ENCODE measurements at regions not wholly inside any gene's neighbourhood (a gene's known extent, or its start where the extent isn't known, plus 50 kb on each side); places are given as distances from the start of the nearest gene placed in this dataset.

GRCh38 chr12:102694903-102695302, 214.5 kb upstream of the IGF1 start:
- Histone ChIP-seq H3K9ac (ENCODE audit: low read length) (no peak overlapping the region), H3K23ac (ENCODE audit: low read length in 2 of 2) (no peak overlapping the region), H3K9me3 (ENCODE audit: control insufficient read depth, low read length) (peaks cover 8% of the 10 kb centered on the region), H4K91ac (ENCODE audit: low read length) (no peak overlapping the region), H3K4ac (ENCODE audit: low read depth in 1 of 2, low read length in 2 of 2) (no peak overlapping the region), H2BK12ac (ENCODE audit: low read length in 2 of 2) (no peak overlapping the region), H3K18ac (ENCODE audit: low read depth in 1 of 2, low read length in 2 of 2) (no peak overlapping the region), H2BK5ac (ENCODE audit: low read depth, low read length, poor library complexity, severe bottlenecking) (no peak overlapping the region), H2AFZ (ENCODE audit: low read depth, low read length) (no peak overlapping the region), H2AK5ac (ENCODE audit: low read length, severe bottlenecking) (no peak overlapping the region), H3K79me1 (replicated peaks; ENCODE audit: low read length, poor library complexity, severe bottlenecking) (no peaks in the 10 kb centered on the region), H3K4me3 (ENCODE audit: insufficient read depth in 1 of 2, low read depth in 1 of 2, low read length in 2 of 2) (no peak overlapping the region), H3K4me2 (ENCODE audit: low read length, poor library complexity, severe bottlenecking) (no peak overlapping the region), H3K4me1 (ENCODE audit: control insufficient read depth, insufficient read depth, low read depth, low read length) (no peaks in the 10 kb centered on the region), H2BK120ac (ENCODE audit: low read depth, low read length) (no peak overlapping the region), H4K8ac (ENCODE audit: low read length) (no peak overlapping the region), H3K27ac (ENCODE audit: low read length, poor library complexity, severe bottlenecking) (no peak overlapping the region), H3K14ac (ENCODE audit: low read length in 2 of 2) (no peak overlapping the region), H3K27me3 (ENCODE audit: control insufficient read depth in 1 of 2, insufficient read depth in 1 of 2, low read length in 2 of 2) (no peaks in the 10 kb centered on the region), H2BK15ac (ENCODE audit: low read depth, poor library complexity, severe bottlenecking) (no peak overlapping the region), H3K36me3 (ENCODE audit: control insufficient read depth in 1 of 2, insufficient read depth in 2 of 2, low read depth in 1 of 2, low read length in 2 of 2) (no peaks in the 10 kb centered on the region)
- 78% methylated on average over 2 of the region's 2 CpGs for WGBS
- DNase-seq, result no peak

- DNase-seq, result no peak
- 78% methylated on average over 1 of the region's 1 CpG for WGBS
- Histone ChIP-seq H3K18ac (ENCODE audit: low read depth in 1 of 2, low read length in 2 of 2) (no peak overlapping the region), H4K91ac (ENCODE audit: low read length) (no peak overlapping the region), H2BK12ac (ENCODE audit: low read length in 2 of 2) (no peak overlapping the region), H3K79me1 (replicated peaks; ENCODE audit: low read length, poor library complexity, severe bottlenecking) (no peaks in the 10 kb centered on the region), H4K8ac (ENCODE audit: low read length) (no peak overlapping the region), H3K23ac (ENCODE audit: low read length in 2 of 2) (no peak overlapping the region), H3K27ac (ENCODE audit: low read length, poor library complexity, severe bottlenecking) (no peak overlapping the region), H2BK120ac (ENCODE audit: low read depth, low read length) (no peak overlapping the region), H3K27me3 (ENCODE audit: control insufficient read depth in 1 of 2, insufficient read depth in 1 of 2, low read length in 2 of 2) (no peaks in the 10 kb centered on the region), H2BK5ac (ENCODE audit: low read depth, low read length, poor library complexity, severe bottlenecking) (no peak overlapping the region), H3K9me3 (ENCODE audit: control insufficient read depth, low read length) (peaks cover 8% of the 10 kb centered on the region), H2AK5ac (ENCODE audit: low read length, severe bottlenecking) (no peak overlapping the region), H3K4ac (ENCODE audit: low read depth in 1 of 2, low read length in 2 of 2) (no peak overlapping the region), H3K14ac (ENCODE audit: low read length in 2 of 2) (no peak overlapping the region), H3K4me3 (ENCODE audit: insufficient read depth in 1 of 2, low read depth in 1 of 2, low read length in 2 of 2) (no peak overlapping the region), H3K9ac (ENCODE audit: low read length) (no peak overlapping the region), H3K4me2 (ENCODE audit: low read length, poor library complexity, severe bottlenecking) (no peak overlapping the region), H3K36me3 (ENCODE audit: control insufficient read depth in 1 of 2, insufficient read depth in 2 of 2, low read depth in 1 of 2, low read length in 2 of 2) (no peaks in the 10 kb centered on the region), H3K4me1 (ENCODE audit: control insufficient read depth, insufficient read depth, low read depth, low read length) (no peaks in the 10 kb centered on the region), H2AFZ (ENCODE audit: low read depth, low read length) (no peak overlapping the region), H2BK15ac (ENCODE audit: low read depth, poor library complexity, severe bottlenecking) (no peak overlapping the region)
Measured at GRCh38 chr12:102691773-102692555, 211.6 kb upstream of the IGF1 start.

DNA sequence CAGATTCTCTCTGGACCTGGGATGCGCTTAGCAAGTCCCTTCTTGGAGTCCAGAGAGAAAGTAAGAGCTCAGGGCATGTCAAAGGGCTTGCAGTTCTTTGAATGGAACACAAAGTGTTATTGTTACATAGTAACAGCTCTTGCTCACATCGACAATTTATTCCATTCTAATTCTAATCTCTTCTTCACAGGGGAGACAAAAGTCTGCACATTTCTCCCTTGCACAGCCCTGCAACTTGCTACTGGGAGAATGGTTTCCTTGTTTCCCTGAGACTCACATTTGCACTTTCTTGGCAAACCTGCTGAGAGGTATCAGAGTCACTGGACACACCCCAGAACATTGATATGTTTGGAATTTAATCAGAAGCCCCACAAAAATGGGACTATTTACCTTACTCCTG, 209.9 kb upstream of the IGF1 start:
- Histone ChIP-seq H3K4ac (ENCODE audit: low read depth in 1 of 2, low read length in 2 of 2) (no peak overlapping the region), H4K91ac (ENCODE audit: low read length) (no peak overlapping the region), H2BK12ac (ENCODE audit: low read length in 2 of 2) (no peak overlapping the region), H3K18ac (ENCODE audit: low read depth in 1 of 2, low read length in 2 of 2) (no peak overlapping the region), H3K36me3 (ENCODE audit: control insufficient read depth in 1 of 2, insufficient read depth in 2 of 2, low read depth in 1 of 2, low read length in 2 of 2) (no peaks in the 10 kb centered on the region), H2AK5ac (ENCODE audit: low read length, severe bottlenecking) (no peak overlapping the region), H2BK15ac (ENCODE audit: low read depth, poor library complexity, severe bottlenecking) (no peak overlapping the region), H3K79me1 (replicated peaks; ENCODE audit: low read length, poor library complexity, severe bottlenecking) (no peaks in the 10 kb centered on the region), H3K9ac (ENCODE audit: low read length) (no peak overlapping the region), H3K27ac (ENCODE audit: low read length, poor library complexity, severe bottlenecking) (no peak overlapping the region), H3K4me3 (ENCODE audit: insufficient read depth in 1 of 2, low read depth in 1 of 2, low read length in 2 of 2) (no peak overlapping the region), H3K27me3 (ENCODE audit: control insufficient read depth in 1 of 2, insufficient read depth in 1 of 2, low read length in 2 of 2) (no peaks in the 10 kb centered on the region), H3K4me1 (ENCODE audit: control insufficient read depth, insufficient read depth, low read depth, low read length) (no peaks in the 10 kb centered on the region), H3K4me2 (ENCODE audit: low read length, poor library complexity, severe bottlenecking) (no peak overlapping the region), H2AFZ (ENCODE audit: low read depth, low read length) (no peak overlapping the region), H3K23ac (ENCODE audit: low read length in 2 of 2) (no peak overlapping the region), H4K8ac (ENCODE audit: low read length) (no peak overlapping the region), H2BK5ac (ENCODE audit: low read depth, low read length, poor library complexity, severe bottlenecking) (no peak overlapping the region), H3K9me3 (ENCODE audit: control insufficient read depth, low read length) (no peaks in the 10 kb centered on the region), H3K14ac (ENCODE audit: low read length in 2 of 2) (no peak overlapping the region), H2BK120ac (ENCODE audit: low read depth, low read length) (no peak overlapping the region)
- WGBS, result 100% methylated on average over 1 of the region's 2 CpGs
- DNase-seq, result no peak

- no peak overlapping the region for H2BK5ac ChIP-seq (ENCODE audit: low read depth, low read length, poor library complexity, severe bottlenecking)
- H3K9me3 ChIP-seq (ENCODE audit: control insufficient read depth, low read length), result no peaks in the 10 kb centered on the region
Measured at GRCh38 chr12:102689701-102690100, 209.3 kb upstream of the IGF1 start.

More at GRCh38 chr12:102689701-102690100, 209.3 kb upstream of the IGF1 start:
- Histone ChIP-seq H3K79me1 (replicated peaks; ENCODE audit: low read length, poor library complexity, severe bottlenecking) (no peaks in the 10 kb centered on the region), H3K4me3 (ENCODE audit: insufficient read depth in 1 of 2, low read depth in 1 of 2, low read length in 2 of 2) (no peak overlapping the region), H4K91ac (ENCODE audit: low read length) (no peak overlapping the region), H2BK12ac (ENCODE audit: low read length in 2 of 2) (no peak overlapping the region), H3K9ac (ENCODE audit: low read length) (no peak overlapping the region), H2BK15ac (ENCODE audit: low read depth, poor library complexity, severe bottlenecking) (no peak overlapping the region), H3K27me3 (ENCODE audit: control insufficient read depth in 1 of 2, insufficient read depth in 1 of 2, low read length in 2 of 2) (no peaks in the 10 kb centered on the region), H2BK120ac (ENCODE audit: low read depth, low read length) (no peak overlapping the region), H3K4me2 (ENCODE audit: low read length, poor library complexity, severe bottlenecking) (no peak overlapping the region), H2AFZ (ENCODE audit: low read depth, low read length) (no peak overlapping the region), H4K8ac (ENCODE audit: low read length) (no peak overlapping the region), H3K18ac (ENCODE audit: low read depth in 1 of 2, low read length in 2 of 2) (no peak overlapping the region), H3K27ac (ENCODE audit: low read length, poor library complexity, severe bottlenecking) (no peak overlapping the region), H3K23ac (ENCODE audit: low read length in 2 of 2) (no peak overlapping the region), H3K14ac (ENCODE audit: low read length in 2 of 2) (no peak overlapping the region), H3K36me3 (ENCODE audit: control insufficient read depth in 1 of 2, insufficient read depth in 2 of 2, low read depth in 1 of 2, low read length in 2 of 2) (no peaks in the 10 kb centered on the region), H2AK5ac (ENCODE audit: low read length, severe bottlenecking) (no peak overlapping the region), H3K4ac (ENCODE audit: low read depth in 1 of 2, low read length in 2 of 2) (no peak overlapping the region), H3K4me1 (ENCODE audit: control insufficient read depth, insufficient read depth, low read depth, low read length) (no peaks in the 10 kb centered on the region)
- no CpG with 5 or more reads among the region's 3 CpGs for WGBS
- no peak for DNase-seq

Data from mesenchymal stem cell (in vitro differentiated cells and primary cell).